MM.1S (cell line): ENCODE measurements at regions not wholly inside any gene's neighbourhood (a gene's known extent, or its start where the extent isn't known, plus 50 kb on each side); places are given as distances from the start of the nearest gene placed in this dataset.
"Not testable (repeated sequence)": the region's sequence is repeated elsewhere in the genome, so short reads cannot be mapped to it uniquely, and the experiment has no call there.

Experiments
- DNase-seq: peaks from one replicate; pipeline ENCODE4 v3.0.0-alpha.2; 2015
- H2AFZ ChIP-seq: fragments of 300-600 bp; sonication (generic); 2 replicates; pipeline ENCODE4 v1.6.0; 2016; ENCODE audit warnings: antibody characterized with exemption, low read length
- H3F3A ChIP-seq: fragments of 300-600 bp; sonication (generic); 2 replicates; pipeline ENCODE4 v1.6.1; 2016; ENCODE audit warnings: mild to moderate bottlenecking, antibody characterized with exemption, low read length, moderate library complexity, mixed read lengths; ENCODE audit not compliant: insufficient read depth
- H3K27ac ChIP-seq: fragments of 300-600 bp; sonication (generic); 2 replicates; pipeline ENCODE4 v1.5.1; 2016; ENCODE audit warnings: mild to moderate bottlenecking, low read length
- H3K27me3 ChIP-seq: fragments of 300-600 bp; sonication (generic); replicated peaks from 2 replicates; pipeline ENCODE4 v1.6.0; 2016; ENCODE audit warnings: low read length; ENCODE audit not compliant: insufficient read depth
- H3K36me3 ChIP-seq: fragments of 300-600 bp; sonication (generic); replicated peaks from 2 replicates; pipeline ENCODE4 v1.6.1; 2016; ENCODE audit warnings: mild to moderate bottlenecking, low read length, mixed read lengths; ENCODE audit not compliant: insufficient read depth
- H3K4me1 ChIP-seq: fragments of 300-600 bp; sonication (generic); 2 replicates; pipeline ENCODE4 v1.6.1; 2016; ENCODE audit warnings: low read length, mixed read lengths
- H3K4me2 ChIP-seq: fragments of 300-600 bp; sonication (generic); 2 replicates; pipeline ENCODE4 v1.6.0; 2016; ENCODE audit warnings: low read depth, low read length
- H3K4me3 ChIP-seq: fragments of 300-600 bp; sonication (generic); 2 replicates; pipeline ENCODE4 v1.5.1; 2016; ENCODE audit warnings: low read length, mixed read lengths
- H3K79me2 ChIP-seq: fragments of 300-600 bp; sonication (generic); 2 replicates; pipeline ENCODE4 v1.6.1; 2016; ENCODE audit warnings: mixed run types, low read length, mixed read lengths
- H3K9ac ChIP-seq: fragments of 300-600 bp; sonication (generic); 2 replicates; pipeline ENCODE4 v1.6.1; 2016; ENCODE audit warnings: low read length, mixed read lengths
- H3K9me2 ChIP-seq: fragments of 300-600 bp; sonication (generic); replicated peaks from 2 replicates; pipeline ENCODE4 v1.6.1; 2016; ENCODE audit warnings: mild to moderate bottlenecking, low read length, mixed read lengths; ENCODE audit not compliant: insufficient read depth
- H3K9me3 ChIP-seq: fragments of 300-600 bp; sonication (generic); replicated peaks from 2 replicates; pipeline ENCODE4 v1.6.1; 2016; ENCODE audit warnings: mild to moderate bottlenecking, low read length, mixed read lengths; ENCODE audit not compliant: insufficient read depth
- H4K20me1 ChIP-seq: fragments of 300-600 bp; sonication (generic); 2 replicates; pipeline ENCODE4 v1.6.1; 2016; ENCODE audit warnings: mild to moderate bottlenecking, low read length, moderate library complexity, mixed read lengths; ENCODE audit not compliant: insufficient read depth
- CTCF ChIP-seq: fragments of 300-600 bp; sonication (generic); IDR thresholded peaks from 2 replicates; pipeline ENCODE4 v1.5.1; 2016; ENCODE audit warnings: antibody characterized with exemption, low read length, mixed read lengths
- EZH2 ChIP-seq: fragments of 300-600 bp; sonication (generic); optimal IDR thresholded peaks from 2 replicates; pipeline ENCODE3; 2017; ENCODE audit warnings: low read depth, mild to moderate bottlenecking, antibody characterized with exemption, low read length, mixed read lengths
- EZH2phosphoT487 ChIP-seq: fragments of 300-600 bp; sonication (generic); IDR thresholded peaks from 2 replicates; pipeline ENCODE4 v1.6.1; 2018; ENCODE audit warnings: antibody characterized with exemption, low read length

DNA sequence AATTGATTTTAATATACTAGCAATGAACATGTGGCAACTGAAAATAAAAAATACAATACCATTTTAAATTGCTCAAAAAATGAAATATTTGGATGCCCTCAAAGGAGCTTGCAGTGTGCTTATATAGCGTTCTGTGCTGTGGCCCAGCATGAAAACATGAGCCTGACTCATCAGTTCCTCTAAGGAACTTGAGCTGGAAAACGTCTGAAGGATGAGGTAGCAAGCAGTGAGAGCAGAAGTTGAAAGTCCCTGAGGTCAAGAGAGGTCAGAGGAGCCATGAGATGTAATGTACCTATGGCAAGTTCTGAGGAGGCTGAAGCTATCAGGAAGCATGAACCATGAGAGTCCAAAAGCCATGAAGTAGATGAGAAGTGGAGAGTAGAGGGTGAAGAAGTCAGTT, 59.7 kb downstream of the HMGB3 start:
- no peak overlapping the region for H3K27ac ChIP-seq
- no peaks in the 10 kb centered on the region for H3K36me3 ChIP-seq
- no peaks in the 10 kb centered on the region for H3K27me3 ChIP-seq
- DNase-seq = no peak
- H2AFZ ChIP-seq = no peak overlapping the region
- no peak overlapping the region for H3K4me3 ChIP-seq
- H3F3A ChIP-seq = no peaks in the 10 kb centered on the region
- H3K9me3 ChIP-seq = no peaks in the 10 kb centered on the region
- TF ChIP-seq CTCF (no peak), EZH2phosphoT487 (no peak), EZH2 (no peak)
- H3K9ac ChIP-seq = no peak overlapping the region
- no peaks in the 10 kb centered on the region for H4K20me1 ChIP-seq
- no peaks in the 10 kb centered on the region for H3K9me2 ChIP-seq
- H3K79me2 ChIP-seq = no peaks in the 10 kb centered on the region
- no peaks in the 10 kb centered on the region for H3K4me1 ChIP-seq
- H3K4me2 ChIP-seq = no peak overlapping the region

DNA sequence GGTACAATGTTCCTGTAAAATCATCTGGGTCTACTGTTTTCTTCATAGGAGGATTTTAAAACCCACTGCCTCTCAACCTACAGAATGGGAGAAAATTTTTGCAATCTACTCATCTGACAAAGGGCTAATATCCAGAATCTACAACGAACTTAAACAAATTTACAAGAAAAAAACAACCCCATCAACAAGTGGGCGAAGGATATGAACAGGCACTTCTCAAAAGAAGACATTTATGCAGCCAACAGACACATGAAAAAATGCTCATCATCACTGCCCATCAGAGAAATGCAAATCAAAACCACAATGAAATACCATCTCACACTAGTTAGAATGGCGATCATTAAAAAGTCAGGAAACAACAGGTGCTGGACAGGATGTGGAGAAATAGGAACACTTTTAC, 83.2 kb downstream of the HMGB3 start:
- not testable (repeated sequence) for H3K27me3 ChIP-seq, H2AFZ ChIP-seq, H3F3A ChIP-seq, DNase-seq, H3K9me3 ChIP-seq, H3K36me3 ChIP-seq, H3K9ac ChIP-seq, H4K20me1 ChIP-seq, H3K4me2 ChIP-seq, H3K27ac ChIP-seq, H3K79me2 ChIP-seq, H3K9me2 ChIP-seq, H3K4me1 ChIP-seq, H3K4me3 ChIP-seq

DNA sequence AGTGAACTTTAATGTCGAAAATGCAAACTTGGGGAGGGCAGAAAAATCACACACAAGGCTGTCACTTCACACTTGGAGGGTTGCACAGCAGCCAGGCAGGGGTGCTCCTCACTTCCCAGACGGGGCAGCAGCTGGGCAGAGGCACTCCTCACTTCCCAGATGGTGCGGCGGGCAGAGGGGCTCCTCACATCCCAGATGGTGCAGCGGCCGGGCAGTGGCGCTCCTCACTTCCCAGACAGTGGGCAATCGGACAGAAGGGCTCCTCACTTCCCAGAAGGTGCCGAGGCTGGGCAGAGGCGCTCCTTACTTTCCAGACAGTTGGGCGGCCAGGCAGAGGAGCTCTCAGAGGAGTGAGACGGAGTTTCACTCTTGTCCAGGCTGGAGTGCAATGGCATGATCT, 90.6 kb downstream of the HMGB3 start:
- Histone ChIP-seq H3K9me3 (no peaks in the 10 kb centered on the region), H3K27ac (no peak overlapping the region), H2AFZ (no peak overlapping the region), H4K20me1 (no peaks in the 10 kb centered on the region), H3K9me2 (no peaks in the 10 kb centered on the region), H3K4me2 (no peak overlapping the region), H3K36me3 (no peaks in the 10 kb centered on the region), H3F3A (no peaks in the 10 kb centered on the region), H3K4me1 (no peaks in the 10 kb centered on the region), H3K9ac (no peak overlapping the region), H3K4me3 (no peak overlapping the region), H3K79me2 (no peaks in the 10 kb centered on the region), H3K27me3 (no peaks in the 10 kb centered on the region)
- no peak for TF ChIP-seq EZH2phosphoT487
- TF ChIP-seq EZH2 = no peak
- TF ChIP-seq CTCF = no peak
- DNase-seq = no peak

DNA sequence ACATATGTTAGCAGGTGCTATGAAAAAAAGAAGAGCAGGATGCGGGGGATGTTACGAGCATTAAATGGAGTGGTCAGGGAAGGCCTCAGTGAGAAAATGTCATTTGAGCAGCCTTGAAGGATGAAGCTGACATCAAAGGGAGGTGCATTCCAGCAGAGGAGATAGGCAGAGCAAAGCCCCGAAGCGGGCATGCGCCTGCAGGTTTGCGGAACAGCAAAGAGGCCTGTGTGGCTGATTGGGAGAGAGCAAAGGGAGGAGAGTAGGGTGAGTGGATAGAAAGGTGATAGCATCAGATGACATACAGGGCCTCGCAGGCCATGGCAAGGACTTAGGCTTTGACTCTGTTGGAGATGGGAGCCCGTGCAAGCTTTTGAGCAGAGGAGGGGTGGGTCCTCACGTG, 95.4 kb upstream of the GPR50 start:
- Histone ChIP-seq H3K9ac (no peak overlapping the region), H3K27me3 (no peaks in the 10 kb centered on the region), H3K4me1 (no peaks in the 10 kb centered on the region), H3K79me2 (no peaks in the 10 kb centered on the region), H3K4me2 (no peak overlapping the region), H3K9me3 (no peaks in the 10 kb centered on the region), H3K36me3 (no peaks in the 10 kb centered on the region), H3K9me2 (no peaks in the 10 kb centered on the region), H3K27ac (no peak overlapping the region), H2AFZ (no peak overlapping the region), H4K20me1 (no peaks in the 10 kb centered on the region), H3F3A (no peaks in the 10 kb centered on the region), H3K4me3 (no peak overlapping the region)
- DNase-seq = no peak
- TF ChIP-seq CTCF (no peak), EZH2phosphoT487 (no peak), EZH2 (no peak)
